Endometrium (tissue), 2 donors: ENCODE measurements at regions not wholly inside any gene's neighbourhood (a gene's known extent, or its start where the extent isn't known, plus 50 kb on each side); places are given as distances from the start of the nearest gene placed in this dataset.
"Not testable (repeated sequence)": the region's sequence is repeated elsewhere in the genome, so short reads cannot be mapped to it uniquely, and the experiment has no call there.

Source experiments
- FAIRE-seq: peaks from 2 replicates; lab custom pipeline; 2012; peaks lifted over from hg19 to GRCh38; lab: Jason Lieb, UNC
- donor health status: control.
- donor health status: control.

GRCh38 chr5:121105921-121106320, 641.8 kb downstream of the PRR16 start:
- no peak for FAIRE-seq

- FAIRE-seq: not testable (repeated sequence)
These were observed 642.9 kb downstream of the PRR16 start for GRCh38 chr5:121106721-121107690.

- FAIRE-seq: no peak
These were observed 644.6 kb downstream of the PRR16 start for GRCh38 chr5:121108725-121109124.

GRCh38 chr5:121109817-121110216, 645.7 kb downstream of the PRR16 start:
- FAIRE-seq: no peak

- FAIRE-seq: no peak
These were observed 657.7 kb downstream of the PRR16 start for GRCh38 chr5:121121786-121122185.

- no peak for FAIRE-seq
These were observed 674.4 kb downstream of the PRR16 start for GRCh38 chr5:121138495-121138907.

GRCh38 chr5:121138952-121139351, 674.9 kb downstream of the PRR16 start:
- FAIRE-seq: no peak

GRCh38 chr5:121144764-121145163, 680.7 kb downstream of the PRR16 start:
- FAIRE-seq: no peak

GRCh38 chr5:121151534-121151933, 687.4 kb downstream of the PRR16 start:
- no peak for FAIRE-seq

GRCh38 chr5:121152411-121152810, 688.3 kb downstream of the PRR16 start:
- FAIRE-seq: no peak

GRCh38 chr5:121156565-121156964, 692.5 kb downstream of the PRR16 start:
- FAIRE-seq: no peak

GRCh38 chr5:121158451-121158850, 693.2 kb upstream of the FTMT start:
- no peak for FAIRE-seq

- no peak for FAIRE-seq
These were observed 691.1 kb upstream of the FTMT start for GRCh38 chr5:121160591-121160990.

- FAIRE-seq: no peak
These were observed 687.0 kb upstream of the FTMT start for GRCh38 chr5:121164632-121165031.

GRCh38 chr5:121171361-121171760, 680.3 kb upstream of the FTMT start:
- FAIRE-seq: no peak

- no peak for FAIRE-seq
These were observed 679.8 kb upstream of the FTMT start for GRCh38 chr5:121171834-121172233.

- FAIRE-seq: peak; percentile 83
These were observed 677.3 kb upstream of the FTMT start for GRCh38 chr5:121174351-121174750.

- no peak for FAIRE-seq
These were observed 675.7 kb upstream of the FTMT start for GRCh38 chr5:121175986-121176385.

- no peak for FAIRE-seq
These were observed 668.7 kb upstream of the FTMT start for GRCh38 chr5:121182788-121183490.

GRCh38 chr5:121188849-121189248, 662.8 kb upstream of the FTMT start:
- no peak for FAIRE-seq

GRCh38 chr5:121189342-121190305, 662.1 kb upstream of the FTMT start:
- FAIRE-seq: no peak
